GM18867 (cell line): ENCODE measurements at regions not wholly inside any gene's neighbourhood (a gene's known extent, or its start where the extent isn't known, plus 50 kb on each side); places are given as distances from the start of the nearest gene placed in this dataset.
"Not testable (repeated sequence)": the region's sequence is repeated elsewhere in the genome, so short reads cannot be mapped to it uniquely, and the experiment has no call there.

Source experiments
- ATAC-seq: cut with Tn5 transposase; IDR thresholded peaks from one replicate; pipeline ENCODE4 v1.9.1; 2021; ENCODE audit warnings: mild to moderate bottlenecking, moderate library complexity; ENCODE audit not compliant: unreplicated experiment

GRCh38 chr1:201719812-201720521, 109.0 kb upstream of the IPO9 start:
- no peak for ATAC-seq

- ATAC-seq: no peak
Observed at GRCh38 chr1:201720522-201720844, 108.5 kb upstream of the IPO9 start.

GRCh38 chr1:201721082-201722049, 107.6 kb upstream of the IPO9 start:
- ATAC-seq: no peak

- ATAC-seq: no peak
Observed at GRCh38 chr1:201724039-201724765, 104.8 kb upstream of the IPO9 start.

- ATAC-seq: no peak
Observed at GRCh38 chr1:201724766-201725118, 104.2 kb upstream of the IPO9 start.

GRCh38 chr1:201726700-201727099, 102.3 kb upstream of the IPO9 start:
- no peak for ATAC-seq

GRCh38 chr1:201728731-201729130, 100.2 kb upstream of the IPO9 start:
- ATAC-seq: no peak

- ATAC-seq: no peak
Observed at GRCh38 chr1:201729973-201730608, 98.9 kb upstream of the IPO9 start.

GRCh38 chr1:201730611-201731010, 98.3 kb upstream of the IPO9 start:
- ATAC-seq: no peak

- no peak for ATAC-seq
Observed at GRCh38 chr1:201731142-201731541, 97.8 kb upstream of the IPO9 start.

GRCh38 chr1:201731592-201731991, 97.4 kb upstream of the IPO9 start:
- no peak for ATAC-seq

GRCh38 chr1:201732351-201732750, 96.6 kb upstream of the IPO9 start:
- ATAC-seq: no peak

- ATAC-seq: not testable (repeated sequence)
Observed at GRCh38 chr1:201734221-201734620, 94.7 kb upstream of the IPO9 start.

- no peak for ATAC-seq
Observed at GRCh38 chr1:201734786-201735185, 94.2 kb upstream of the IPO9 start.

GRCh38 chr1:201736707-201737320, 92.1 kb upstream of the IPO9 start:
- no peak for ATAC-seq

GRCh38 chr1:201737352-201738060, 91.5 kb upstream of the IPO9 start:
- no peak for ATAC-seq

GRCh38 chr1:201739080-201739479, 89.9 kb upstream of the IPO9 start:
- no peak for ATAC-seq

GRCh38 chr1:201739492-201740085, 89.4 kb upstream of the IPO9 start:
- peak; percentile 60 for ATAC-seq

GRCh38 chr1:201740086-201740541, 88.8 kb upstream of the IPO9 start:
- no peak for ATAC-seq
